ENCODE measurements at regions not wholly inside any gene's neighbourhood (a gene's known extent, or its start where the extent isn't known, plus 50 kb on each side); places are given as distances from the start of the nearest gene placed in this dataset.

DNA sequence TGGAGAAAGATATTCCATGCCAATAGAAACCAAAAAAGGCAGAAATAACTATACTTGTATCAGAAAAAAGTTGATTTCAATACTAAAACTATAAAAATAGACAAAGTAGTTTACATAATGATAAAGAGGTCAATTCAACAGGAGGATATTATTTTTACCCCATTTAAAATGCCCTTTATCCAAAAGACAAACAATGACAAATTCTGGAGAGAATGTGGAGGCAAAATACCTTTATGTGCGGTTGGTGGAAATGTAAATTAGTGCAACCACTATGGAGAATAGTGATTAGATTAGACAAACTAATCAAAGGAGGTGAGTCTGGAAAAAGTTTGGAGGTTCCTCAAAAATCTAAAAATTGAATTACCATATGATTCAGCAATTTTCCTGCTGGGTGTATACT is 1262.3 kb downstream of the GRIK2 start:
- H3K27ac ChIP-seq (ENCODE audit: low read length, poor library complexity, severe bottlenecking), result no peak overlapping the region
- H3K4ac ChIP-seq (ENCODE audit: low read depth in 1 of 2, low read length in 2 of 2), result no peak overlapping the region
- H2BK15ac ChIP-seq (ENCODE audit: low read depth, poor library complexity, severe bottlenecking), result no peak overlapping the region
- H3K23ac ChIP-seq (ENCODE audit: low read length in 2 of 2), result no peak overlapping the region
- no peaks in the 10 kb centered on the region for H3K27me3 ChIP-seq (ENCODE audit: control insufficient read depth in 1 of 2, insufficient read depth in 1 of 2, low read length in 2 of 2)
- WGBS, result 90% methylated on average over 1 of the region's 1 CpG
- no peak overlapping the region for H2BK12ac ChIP-seq (ENCODE audit: low read length in 2 of 2)
- no peak overlapping the region for H2BK5ac ChIP-seq (ENCODE audit: low read depth, low read length, poor library complexity, severe bottlenecking)
- H4K91ac ChIP-seq (ENCODE audit: low read length), result no peak overlapping the region
- H3K18ac ChIP-seq (ENCODE audit: low read depth in 1 of 2, low read length in 2 of 2), result no peak overlapping the region
- no peak overlapping the region for H2BK120ac ChIP-seq (ENCODE audit: low read depth, low read length)
- no peak overlapping the region for H3K4me3 ChIP-seq (ENCODE audit: insufficient read depth in 1 of 2, low read depth in 1 of 2, low read length in 2 of 2)
- no peak overlapping the region for H4K8ac ChIP-seq (ENCODE audit: low read length)
- H3K79me1 ChIP-seq (replicated peaks; ENCODE audit: low read length, poor library complexity, severe bottlenecking), result no peaks in the 10 kb centered on the region
- H2AK5ac ChIP-seq (ENCODE audit: low read length, severe bottlenecking), result no peak overlapping the region
- DNase-seq, result no peak
- H3K4me2 ChIP-seq (ENCODE audit: low read length, poor library complexity, severe bottlenecking), result no peak overlapping the region
- H3K9ac ChIP-seq (ENCODE audit: low read length), result no peak overlapping the region
- no peaks in the 10 kb centered on the region for H3K4me1 ChIP-seq (ENCODE audit: control insufficient read depth, insufficient read depth, low read depth, low read length)
- H3K36me3 ChIP-seq (ENCODE audit: control insufficient read depth in 1 of 2, insufficient read depth in 2 of 2, low read depth in 1 of 2, low read length in 2 of 2), result no peaks in the 10 kb centered on the region
- H2AFZ ChIP-seq (ENCODE audit: low read depth, low read length), result no peak overlapping the region
- no peak overlapping the region for H3K14ac ChIP-seq (ENCODE audit: low read length in 2 of 2)
- peaks cover 7% of the 10 kb centered on the region for H3K9me3 ChIP-seq (ENCODE audit: control insufficient read depth, low read length)

GRCh38 chr6:102641426-102641825 is 1247.9 kb downstream of the GRIK2 start:
- Histone ChIP-seq H2AK5ac (ENCODE audit: low read length, severe bottlenecking) (no peak overlapping the region), H3K27me3 (ENCODE audit: control insufficient read depth in 1 of 2, insufficient read depth in 1 of 2, low read length in 2 of 2) (no peaks in the 10 kb centered on the region), H3K14ac (ENCODE audit: low read length in 2 of 2) (no peak overlapping the region), H2BK120ac (ENCODE audit: low read depth, low read length) (no peak overlapping the region), H3K18ac (ENCODE audit: low read depth in 1 of 2, low read length in 2 of 2) (no peak overlapping the region), H3K4ac (ENCODE audit: low read depth in 1 of 2, low read length in 2 of 2) (no peak overlapping the region), H3K4me3 (ENCODE audit: insufficient read depth in 1 of 2, low read depth in 1 of 2, low read length in 2 of 2) (no peak overlapping the region), H3K27ac (ENCODE audit: low read length, poor library complexity, severe bottlenecking) (no peak overlapping the region), H2BK5ac (ENCODE audit: low read depth, low read length, poor library complexity, severe bottlenecking) (no peak overlapping the region), H3K9me3 (ENCODE audit: control insufficient read depth, low read length) (peaks cover 8% of the 10 kb centered on the region), H3K9ac (ENCODE audit: low read length) (no peak overlapping the region), H3K4me2 (ENCODE audit: low read length, poor library complexity, severe bottlenecking) (no peak overlapping the region), H2BK15ac (ENCODE audit: low read depth, poor library complexity, severe bottlenecking) (no peak overlapping the region), H2AFZ (ENCODE audit: low read depth, low read length) (no peak overlapping the region), H3K23ac (ENCODE audit: low read length in 2 of 2) (no peak overlapping the region), H3K79me1 (replicated peaks; ENCODE audit: low read length, poor library complexity, severe bottlenecking) (no peaks in the 10 kb centered on the region), H2BK12ac (ENCODE audit: low read length in 2 of 2) (no peak overlapping the region), H4K8ac (ENCODE audit: low read length) (no peak overlapping the region), H4K91ac (ENCODE audit: low read length) (no peak overlapping the region), H3K36me3 (ENCODE audit: control insufficient read depth in 1 of 2, insufficient read depth in 2 of 2, low read depth in 1 of 2, low read length in 2 of 2) (no peaks in the 10 kb centered on the region), H3K4me1 (ENCODE audit: control insufficient read depth, insufficient read depth, low read depth, low read length) (no peaks in the 10 kb centered on the region)
- no CpG with 5 or more reads among the region's 2 CpGs for WGBS
- DNase-seq, result no peak

- DNase-seq, result no peak
- Histone ChIP-seq H2BK5ac (ENCODE audit: low read depth, low read length, poor library complexity, severe bottlenecking) (no peak overlapping the region), H3K36me3 (ENCODE audit: control insufficient read depth in 1 of 2, insufficient read depth in 2 of 2, low read depth in 1 of 2, low read length in 2 of 2) (no peaks in the 10 kb centered on the region), H2BK120ac (ENCODE audit: low read depth, low read length) (no peak overlapping the region), H3K4me3 (ENCODE audit: insufficient read depth in 1 of 2, low read depth in 1 of 2, low read length in 2 of 2) (no peak overlapping the region), H3K4me2 (ENCODE audit: low read length, poor library complexity, severe bottlenecking) (no peak overlapping the region), H3K4me1 (ENCODE audit: control insufficient read depth, insufficient read depth, low read depth, low read length) (no peaks in the 10 kb centered on the region), H3K14ac (ENCODE audit: low read length in 2 of 2) (no peak overlapping the region), H2AK5ac (ENCODE audit: low read length, severe bottlenecking) (no peak overlapping the region), H3K9ac (ENCODE audit: low read length) (no peak overlapping the region), H3K9me3 (ENCODE audit: control insufficient read depth, low read length) (peaks cover 1% of the 10 kb centered on the region), H2BK12ac (ENCODE audit: low read length in 2 of 2) (no peak overlapping the region), H3K79me1 (replicated peaks; ENCODE audit: low read length, poor library complexity, severe bottlenecking) (no peaks in the 10 kb centered on the region), H4K91ac (ENCODE audit: low read length) (no peak overlapping the region), H3K4ac (ENCODE audit: low read depth in 1 of 2, low read length in 2 of 2) (no peak overlapping the region), H2BK15ac (ENCODE audit: low read depth, poor library complexity, severe bottlenecking) (no peak overlapping the region), H3K27me3 (ENCODE audit: control insufficient read depth in 1 of 2, insufficient read depth in 1 of 2, low read length in 2 of 2) (no peaks in the 10 kb centered on the region), H4K8ac (ENCODE audit: low read length) (no peak overlapping the region), H2AFZ (ENCODE audit: low read depth, low read length) (no peak overlapping the region), H3K23ac (ENCODE audit: low read length in 2 of 2) (no peak overlapping the region), H3K18ac (ENCODE audit: low read depth in 1 of 2, low read length in 2 of 2) (no peak overlapping the region), H3K27ac (ENCODE audit: low read length, poor library complexity, severe bottlenecking) (no peak overlapping the region)
- 88% methylated on average over 5 of the region's 5 CpGs for WGBS
Measured at GRCh38 chr6:102631921-102632320, 1238.4 kb downstream of the GRIK2 start.

GRCh38 chr6:102623201-102623600 is 1229.7 kb downstream of the GRIK2 start:
- Histone ChIP-seq H3K4me1 (ENCODE audit: control insufficient read depth, insufficient read depth, low read depth, low read length) (no peaks in the 10 kb centered on the region), H2BK5ac (ENCODE audit: low read depth, low read length, poor library complexity, severe bottlenecking) (no peak overlapping the region), H3K18ac (ENCODE audit: low read depth in 1 of 2, low read length in 2 of 2) (no peak overlapping the region), H4K8ac (ENCODE audit: low read length) (no peak overlapping the region), H4K91ac (ENCODE audit: low read length) (no peak overlapping the region), H3K14ac (ENCODE audit: low read length in 2 of 2) (no peak overlapping the region), H2BK15ac (ENCODE audit: low read depth, poor library complexity, severe bottlenecking) (no peak overlapping the region), H2AK5ac (ENCODE audit: low read length, severe bottlenecking) (no peak overlapping the region), H2BK12ac (ENCODE audit: low read length in 2 of 2) (no peak overlapping the region), H3K36me3 (ENCODE audit: control insufficient read depth in 1 of 2, insufficient read depth in 2 of 2, low read depth in 1 of 2, low read length in 2 of 2) (no peaks in the 10 kb centered on the region), H2AFZ (ENCODE audit: low read depth, low read length) (no peak overlapping the region), H3K4me3 (ENCODE audit: insufficient read depth in 1 of 2, low read depth in 1 of 2, low read length in 2 of 2) (no peak overlapping the region), H3K9me3 (ENCODE audit: control insufficient read depth, low read length) (no peaks in the 10 kb centered on the region), H3K23ac (ENCODE audit: low read length in 2 of 2) (no peak overlapping the region), H3K9ac (ENCODE audit: low read length) (no peak overlapping the region), H3K27ac (ENCODE audit: low read length, poor library complexity, severe bottlenecking) (no peak overlapping the region), H3K4me2 (ENCODE audit: low read length, poor library complexity, severe bottlenecking) (no peak overlapping the region), H3K4ac (ENCODE audit: low read depth in 1 of 2, low read length in 2 of 2) (no peak overlapping the region), H3K79me1 (replicated peaks; ENCODE audit: low read length, poor library complexity, severe bottlenecking) (no peaks in the 10 kb centered on the region), H3K27me3 (ENCODE audit: control insufficient read depth in 1 of 2, insufficient read depth in 1 of 2, low read length in 2 of 2) (no peaks in the 10 kb centered on the region), H2BK120ac (ENCODE audit: low read depth, low read length) (no peak overlapping the region)
- DNase-seq, result no peak

Data from mesenchymal stem cell (in vitro differentiated cells and primary cell).